RWPE2 (cell line): ENCODE measurements at regions not wholly inside any gene's neighbourhood (a gene's known extent, or its start where the extent isn't known, plus 50 kb on each side); places are given as distances from the start of the nearest gene placed in this dataset.

ENCODE experiments used
- ATAC-seq: fragments of 200-7000 bp; cut with Tn5 transposase; 3 replicates; pipeline ENCODE4 v1.9.1; 2021; ENCODE audit warnings: low read depth
- DNase-seq: peaks from one replicate; pipeline ENCODE4 v3.0.0-alpha.2; 2020; ENCODE audit warnings: low spot score
- H3K27ac ChIP-seq: fragments of 450-650 bp; 2 replicates; pipeline ENCODE4 v1.5.1; 2017; ENCODE audit warnings: mild to moderate bottlenecking; ENCODE audit not compliant: poor library complexity, severe bottlenecking
- H3K27me3 ChIP-seq: fragments of 250-450 bp; sonication (Bioruptor Pico); 2 replicates; pipeline ENCODE4 v1.5.1; 2021; ENCODE audit warnings: mild to moderate bottlenecking, moderate library complexity; ENCODE audit not compliant: insufficient read depth, poor library complexity, severe bottlenecking
- H3K36me3 ChIP-seq: fragments of 250-450 bp; sonication (Bioruptor Pico); 2 replicates; pipeline ENCODE4 v1.5.1; 2020; ENCODE audit warnings: low read depth, mild to moderate bottlenecking, moderate library complexity
- H3K4me1 ChIP-seq: fragments of 250-450 bp; sonication (Bioruptor Pico); 2 replicates; pipeline ENCODE4 v1.5.1; 2021; ENCODE audit warnings: mild to moderate bottlenecking, moderate library complexity; ENCODE audit not compliant: insufficient read depth, poor library complexity, severe bottlenecking
- H3K4me3 ChIP-seq: fragments of 250-450 bp; sonication (Bioruptor Pico); 2 replicates; pipeline ENCODE4 v1.5.1; 2021; ENCODE audit warnings: mild to moderate bottlenecking, moderate library complexity; ENCODE audit not compliant: severe bottlenecking
- H3K9me3 ChIP-seq: fragments of 250-450 bp; sonication (Bioruptor Pico); 2 replicates; pipeline ENCODE4 v1.5.1; 2021; ENCODE audit warnings: mild to moderate bottlenecking, moderate library complexity; ENCODE audit not compliant: severe bottlenecking
- TF ChIP-seq, protein P1 (sequence below): fragments of 450-650 bp; IDR thresholded peaks from one replicate; pipeline ENCODE4 v1.5.1; 2017; ENCODE audit warnings: mild to moderate bottlenecking, moderate library complexity; ENCODE audit not compliant: poor library complexity, severe bottlenecking

DNA sequence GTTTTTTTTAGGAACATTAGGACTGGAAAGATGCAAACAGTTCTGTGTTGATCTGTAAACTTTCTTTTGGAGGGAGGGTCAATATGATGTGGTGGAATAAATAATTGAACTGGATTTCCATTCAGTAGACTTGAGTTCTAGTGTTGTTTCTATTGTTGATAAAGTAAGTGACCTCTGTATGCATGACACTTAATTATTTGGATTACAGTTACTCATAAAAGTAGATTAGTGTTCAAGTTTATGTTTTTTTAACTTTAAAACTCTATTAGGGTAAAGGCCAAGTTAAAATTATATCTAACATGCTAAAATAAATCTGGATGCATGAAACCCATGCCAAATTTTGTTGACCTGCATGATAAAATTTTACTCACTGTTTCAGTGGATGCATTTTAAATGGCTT, 85.4 kb upstream of the NR3C2 start:
- Histone ChIP-seq H3K4me1 (no peaks in the 10 kb centered on the region), H3K9me3 (no peaks in the 10 kb centered on the region), H3K36me3 (no peaks in the 10 kb centered on the region), H3K27ac (no peak overlapping the region), H3K4me3 (no peak overlapping the region), H3K27me3 (no peaks in the 10 kb centered on the region)
- TF ChIP-seq, protein P1, sequence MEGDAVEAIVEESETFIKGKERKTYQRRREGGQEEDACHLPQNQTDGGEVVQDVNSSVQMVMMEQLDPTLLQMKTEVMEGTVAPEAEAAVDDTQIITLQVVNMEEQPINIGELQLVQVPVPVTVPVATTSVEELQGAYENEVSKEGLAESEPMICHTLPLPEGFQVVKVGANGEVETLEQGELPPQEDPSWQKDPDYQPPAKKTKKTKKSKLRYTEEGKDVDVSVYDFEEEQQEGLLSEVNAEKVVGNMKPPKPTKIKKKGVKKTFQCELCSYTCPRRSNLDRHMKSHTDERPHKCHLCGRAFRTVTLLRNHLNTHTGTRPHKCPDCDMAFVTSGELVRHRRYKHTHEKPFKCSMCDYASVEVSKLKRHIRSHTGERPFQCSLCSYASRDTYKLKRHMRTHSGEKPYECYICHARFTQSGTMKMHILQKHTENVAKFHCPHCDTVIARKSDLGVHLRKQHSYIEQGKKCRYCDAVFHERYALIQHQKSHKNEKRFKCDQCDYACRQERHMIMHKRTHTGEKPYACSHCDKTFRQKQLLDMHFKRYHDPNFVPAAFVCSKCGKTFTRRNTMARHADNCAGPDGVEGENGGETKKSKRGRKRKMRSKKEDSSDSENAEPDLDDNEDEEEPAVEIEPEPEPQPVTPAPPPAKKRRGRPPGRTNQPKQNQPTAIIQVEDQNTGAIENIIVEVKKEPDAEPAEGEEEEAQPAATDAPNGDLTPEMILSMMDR: no peak
- DNase-seq (no peak), ATAC-seq (no peak)

DNA sequence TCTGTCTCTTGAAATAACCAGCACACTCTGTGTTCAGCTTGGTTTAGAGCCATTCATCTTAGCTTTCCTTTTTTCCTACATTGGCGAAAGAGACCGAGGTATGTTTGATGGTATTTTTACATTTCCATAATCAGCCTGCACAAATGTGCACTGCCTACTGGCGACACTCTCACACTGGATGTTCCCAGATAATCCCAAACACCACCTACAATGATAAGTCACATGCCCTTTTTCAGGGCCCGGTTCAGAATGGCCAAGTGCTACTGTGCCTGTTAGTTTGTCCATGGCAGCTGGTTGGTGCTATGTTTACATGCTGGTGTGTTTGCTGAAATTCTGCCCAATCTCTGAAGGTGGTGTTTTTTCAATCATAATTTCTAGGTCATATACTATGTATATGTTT, 80.8 kb upstream of the NR3C2 start:
- Histone ChIP-seq H3K36me3 (no peaks in the 10 kb centered on the region), H3K27ac (no peak overlapping the region), H3K9me3 (no peaks in the 10 kb centered on the region), H3K27me3 (no peaks in the 10 kb centered on the region), H3K4me1 (no peaks in the 10 kb centered on the region), H3K4me3 (no peak overlapping the region)
- ATAC-seq: no peak
- no peak for DNase-seq
- TF ChIP-seq, protein P1: no peak

DNA sequence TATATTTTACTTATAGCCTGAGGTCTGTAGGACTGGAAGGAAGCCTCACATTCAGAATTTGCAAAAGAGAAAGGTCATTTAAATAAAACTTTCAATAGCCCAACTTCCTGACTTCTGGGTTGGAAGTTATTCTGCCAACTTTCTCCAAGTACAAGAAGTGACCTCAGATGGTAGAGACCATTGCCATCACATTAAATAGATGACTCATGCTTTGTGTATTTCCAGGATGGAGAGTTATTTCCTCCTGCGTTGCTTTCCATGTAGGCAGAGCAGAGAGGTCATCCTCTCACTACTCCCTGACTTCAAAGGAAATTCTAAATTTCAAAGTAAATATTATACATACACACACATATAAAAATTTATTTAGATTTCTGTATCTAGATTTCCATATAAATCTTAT, 73.0 kb upstream of the NR3C2 start:
- Histone ChIP-seq H3K4me1 (peaks cover 26% of the 10 kb centered on the region), H3K36me3 (no peaks in the 10 kb centered on the region), H3K4me3 (no peak overlapping the region), H3K27me3 (no peaks in the 10 kb centered on the region), H3K27ac (peak overlapping the region; percentile 68), H3K9me3 (no peaks in the 10 kb centered on the region)
- TF ChIP-seq, protein P1: no peak
- ATAC-seq (peak; percentile 90), DNase-seq (no peak)

DNA sequence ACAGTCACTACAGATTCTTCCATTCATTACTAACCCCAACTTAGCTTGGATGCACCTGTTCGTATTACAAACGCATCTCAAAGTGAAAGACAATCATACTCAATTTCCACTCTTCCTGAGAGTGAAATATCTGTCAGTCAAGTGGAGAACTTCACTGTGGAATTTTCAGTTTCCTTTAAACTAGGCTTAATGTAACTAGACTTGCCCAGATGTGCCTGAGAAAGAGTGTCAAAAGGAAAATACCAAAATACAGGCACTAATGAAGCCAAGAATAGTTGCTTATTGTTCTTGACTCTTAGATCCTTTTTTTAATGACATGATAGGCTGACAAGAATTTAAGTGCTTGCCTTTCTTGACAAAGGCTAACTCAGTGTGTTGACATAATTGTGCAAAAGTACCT, 72.4 kb upstream of the NR3C2 start:
- peaks cover 26% of the 10 kb centered on the region for H3K4me1 ChIP-seq
- H3K27ac ChIP-seq: peak overlapping the region; percentile 68
- DNase-seq (no peak), ATAC-seq (no peak)
- H3K27me3 ChIP-seq: no peaks in the 10 kb centered on the region
- no peaks in the 10 kb centered on the region for H3K36me3 ChIP-seq
- no peak overlapping the region for H3K4me3 ChIP-seq
- TF ChIP-seq, protein P1: no peak
- H3K9me3 ChIP-seq: no peaks in the 10 kb centered on the region

DNA sequence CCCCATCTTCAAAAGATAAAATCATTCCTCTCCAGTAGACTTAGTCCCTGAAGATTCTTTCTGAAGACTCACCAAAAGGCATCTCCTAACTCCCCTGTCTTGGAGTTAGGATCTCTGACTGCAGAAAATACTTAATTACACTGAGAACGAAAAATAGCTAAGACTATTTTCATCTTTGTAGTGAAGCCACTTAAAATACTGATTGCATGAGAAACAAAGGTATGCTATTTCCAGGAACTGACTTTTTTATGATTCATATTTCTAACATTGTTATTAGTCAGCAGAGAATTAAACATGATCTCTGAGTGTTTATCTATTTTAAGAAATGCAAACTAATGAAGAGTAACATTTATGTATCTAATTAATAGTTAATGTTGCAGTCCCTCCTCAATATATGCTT, 71.8 kb upstream of the NR3C2 start:
- TF ChIP-seq, protein P1: no peak
- Histone ChIP-seq H3K4me1 (peaks cover 26% of the 10 kb centered on the region), H3K27me3 (no peaks in the 10 kb centered on the region), H3K4me3 (no peak overlapping the region), H3K27ac (peak overlapping the region; percentile 68), H3K36me3 (no peaks in the 10 kb centered on the region), H3K9me3 (no peaks in the 10 kb centered on the region)
- DNase-seq (no peak), ATAC-seq (peak; percentile 67)
